ENCODE measurements at regions not wholly inside any gene's neighbourhood (a gene's known extent, or its start where the extent isn't known, plus 50 kb on each side); places are given as distances from the start of the nearest gene placed in this dataset.

DNA sequence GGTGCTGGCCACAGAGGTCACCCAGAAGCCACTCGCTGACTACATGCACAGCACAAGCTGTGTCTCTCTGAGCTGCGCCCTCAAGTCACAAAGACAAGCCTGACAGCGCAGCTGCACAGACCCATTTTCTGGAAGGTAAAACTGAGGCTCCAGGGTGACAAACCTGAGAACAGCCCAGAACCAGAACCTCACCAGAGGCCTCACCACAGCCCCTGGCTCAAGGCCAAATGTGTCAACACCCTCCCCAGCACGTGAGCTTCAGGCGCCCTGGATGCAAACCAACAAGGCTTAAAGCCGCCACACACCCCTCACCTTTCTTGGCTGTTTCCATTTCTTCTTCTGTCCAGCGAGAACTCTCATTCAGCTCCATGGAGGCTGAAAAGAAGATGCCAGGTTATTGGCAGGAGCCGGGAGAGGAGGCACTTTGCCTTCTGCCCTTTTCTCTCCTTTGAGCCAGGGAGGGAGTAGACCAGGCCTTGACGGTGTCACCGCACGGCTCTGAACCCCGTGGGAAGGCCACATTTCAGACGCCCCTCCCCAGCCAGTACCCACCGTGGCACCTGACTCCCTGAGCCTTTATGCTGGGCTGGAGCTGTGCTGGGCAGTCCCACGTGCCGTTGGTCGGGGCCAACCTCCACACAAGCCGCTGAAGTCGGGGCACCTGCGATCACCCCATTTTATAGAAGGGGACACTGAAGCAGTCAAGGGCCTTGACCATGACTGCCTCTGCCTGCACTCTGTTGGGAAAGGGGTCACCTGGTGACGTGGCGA lies 103.1 kb downstream of the RFLNA start:
- Histone ChIP-seq H3K9ac (ENCODE audit: low read length) (no peak overlapping the region), H3K27ac (ENCODE audit: low read depth, low read length, poor library complexity, severe bottlenecking) (peak overlapping the region; percentile 56), H3K79me2 (ENCODE audit: insufficient read depth, low read length) (no peaks in the 10 kb centered on the region), H3K9me3 (ENCODE audit: low read length) (no peaks in the 10 kb centered on the region), H3K4me2 (ENCODE audit: low read length) (no peak overlapping the region), H3K36me3 (ENCODE audit: insufficient read depth, low read length) (no peaks in the 10 kb centered on the region), H2AFZ (ENCODE audit: low read length) (no peak overlapping the region), H3K27me3 (ENCODE audit: insufficient read depth, low read length) (no peaks in the 10 kb centered on the region), H3F3A (ENCODE audit: insufficient read depth, low read length) (no peaks in the 10 kb centered on the region), H3K4me3 (ENCODE audit: low read depth, low read length, poor library complexity, severe bottlenecking) (no peak overlapping the region), H3K9me2 (ENCODE audit: low read depth, low read length) (no peaks in the 10 kb centered on the region), H4K20me1 (ENCODE audit: insufficient read depth, low read length) (no peaks in the 10 kb centered on the region), H3K4me1 (ENCODE audit: insufficient read depth, low read length, severe bottlenecking) (peaks cover 38% of the 10 kb centered on the region)
- no peak for TF ChIP-seq EZH2 (IDR thresholded peaks at IDR 0.05; ENCODE audit: borderline replicate concordance, low read length)
- TF ChIP-seq, protein P1, sequence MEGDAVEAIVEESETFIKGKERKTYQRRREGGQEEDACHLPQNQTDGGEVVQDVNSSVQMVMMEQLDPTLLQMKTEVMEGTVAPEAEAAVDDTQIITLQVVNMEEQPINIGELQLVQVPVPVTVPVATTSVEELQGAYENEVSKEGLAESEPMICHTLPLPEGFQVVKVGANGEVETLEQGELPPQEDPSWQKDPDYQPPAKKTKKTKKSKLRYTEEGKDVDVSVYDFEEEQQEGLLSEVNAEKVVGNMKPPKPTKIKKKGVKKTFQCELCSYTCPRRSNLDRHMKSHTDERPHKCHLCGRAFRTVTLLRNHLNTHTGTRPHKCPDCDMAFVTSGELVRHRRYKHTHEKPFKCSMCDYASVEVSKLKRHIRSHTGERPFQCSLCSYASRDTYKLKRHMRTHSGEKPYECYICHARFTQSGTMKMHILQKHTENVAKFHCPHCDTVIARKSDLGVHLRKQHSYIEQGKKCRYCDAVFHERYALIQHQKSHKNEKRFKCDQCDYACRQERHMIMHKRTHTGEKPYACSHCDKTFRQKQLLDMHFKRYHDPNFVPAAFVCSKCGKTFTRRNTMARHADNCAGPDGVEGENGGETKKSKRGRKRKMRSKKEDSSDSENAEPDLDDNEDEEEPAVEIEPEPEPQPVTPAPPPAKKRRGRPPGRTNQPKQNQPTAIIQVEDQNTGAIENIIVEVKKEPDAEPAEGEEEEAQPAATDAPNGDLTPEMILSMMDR (IDR thresholded peaks at IDR 0.05; ENCODE audit: low read length), result no peak

- H3K36me3 ChIP-seq (ENCODE audit: insufficient read depth, low read length), result no peaks in the 10 kb centered on the region
- no peaks in the 10 kb centered on the region for H3K27me3 ChIP-seq (ENCODE audit: insufficient read depth, low read length)
- TF ChIP-seq EZH2 (IDR thresholded peaks at IDR 0.05; ENCODE audit: borderline replicate concordance, low read length), result no peak
- TF ChIP-seq, protein P1 (IDR thresholded peaks at IDR 0.05; ENCODE audit: low read length), result no peak
- peaks cover 43% of the 10 kb centered on the region for H3K4me1 ChIP-seq (ENCODE audit: insufficient read depth, low read length, severe bottlenecking)
- peak overlapping the region; percentile 56 for H3K27ac ChIP-seq (ENCODE audit: low read depth, low read length, poor library complexity, severe bottlenecking)
- no peak overlapping the region for H3K4me2 ChIP-seq (ENCODE audit: low read length)
- H2AFZ ChIP-seq (ENCODE audit: low read length), result no peak overlapping the region
- H3K79me2 ChIP-seq (ENCODE audit: insufficient read depth, low read length), result no peaks in the 10 kb centered on the region
- H3K9me3 ChIP-seq (ENCODE audit: low read length), result no peaks in the 10 kb centered on the region
- H3K9me2 ChIP-seq (ENCODE audit: low read depth, low read length), result no peaks in the 10 kb centered on the region
- H3F3A ChIP-seq (ENCODE audit: insufficient read depth, low read length), result no peaks in the 10 kb centered on the region
- H3K4me3 ChIP-seq (ENCODE audit: low read depth, low read length, poor library complexity, severe bottlenecking), result no peak overlapping the region
- H4K20me1 ChIP-seq (ENCODE audit: insufficient read depth, low read length), result no peaks in the 10 kb centered on the region
- H3K9ac ChIP-seq (ENCODE audit: low read length), result no peak overlapping the region
Observed at GRCh38 chr12:124397399-124397679, 102.4 kb downstream of the RFLNA start.

- Histone ChIP-seq H3K27ac (ENCODE audit: low read depth, low read length, poor library complexity, severe bottlenecking) (no peak overlapping the region), H3F3A (ENCODE audit: insufficient read depth, low read length) (0 out of 2 replicates have a peak, but pooled peaks cover under 1% of the 10 kb centered on the region), H3K4me1 (ENCODE audit: insufficient read depth, low read length, severe bottlenecking) (peaks cover 49% of the 10 kb centered on the region)
Observed at GRCh38 chr12:124396544-124397398, 101.9 kb downstream of the RFLNA start.

More at GRCh38 chr12:124396544-124397398, 101.9 kb downstream of the RFLNA start:
- TF ChIP-seq, protein P1 (IDR thresholded peaks at IDR 0.05; ENCODE audit: low read length), result no peak
- no peak for TF ChIP-seq EZH2 (IDR thresholded peaks at IDR 0.05; ENCODE audit: borderline replicate concordance, low read length)
- H3K36me3 ChIP-seq (ENCODE audit: insufficient read depth, low read length), result no peaks in the 10 kb centered on the region
- H2AFZ ChIP-seq (ENCODE audit: low read length), result no peak overlapping the region
- H3K27me3 ChIP-seq (ENCODE audit: insufficient read depth, low read length), result no peaks in the 10 kb centered on the region
- no peak overlapping the region for H3K4me2 ChIP-seq (ENCODE audit: low read length)
- H4K20me1 ChIP-seq (ENCODE audit: insufficient read depth, low read length), result no peaks in the 10 kb centered on the region
- no peaks in the 10 kb centered on the region for H3K9me3 ChIP-seq (ENCODE audit: low read length)
- H3K9me2 ChIP-seq (ENCODE audit: low read depth, low read length), result no peaks in the 10 kb centered on the region
- no peak overlapping the region for H3K4me3 ChIP-seq (ENCODE audit: low read depth, low read length, poor library complexity, severe bottlenecking)
- H3K9ac ChIP-seq (ENCODE audit: low read length), result no peak overlapping the region
- no peaks in the 10 kb centered on the region for H3K79me2 ChIP-seq (ENCODE audit: insufficient read depth, low read length)
